SK-N-SH treated with all-trans-retinoic acid at 6 μM for 48 hours (cell line): ENCODE measurements at regions not wholly inside any gene's neighbourhood (a gene's known extent, or its start where the extent isn't known, plus 50 kb on each side); places are given as distances from the start of the nearest gene placed in this dataset.

Source experiments
- ESRRG ChIP-seq: fragments of 250-450 bp; sonication (Bioruptor Pico); IDR thresholded peaks from 2 replicates; pipeline ENCODE4 v1.6.1; 2021; ENCODE audit warnings: mild to moderate bottlenecking
- PPARA ChIP-seq: fragments of 250-450 bp; sonication (Bioruptor Pico); IDR thresholded peaks from 2 replicates; pipeline ENCODE4 v1.5.0; 2020; ENCODE audit warnings: mild to moderate bottlenecking, borderline replicate concordance
- ZFP3 ChIP-seq: fragments of 250-450 bp; sonication (Bioruptor Pico); IDR thresholded peaks from 2 replicates; pipeline ENCODE4 v1.5.0; 2020; ENCODE audit warnings: mild to moderate bottlenecking, moderate library complexity

DNA sequence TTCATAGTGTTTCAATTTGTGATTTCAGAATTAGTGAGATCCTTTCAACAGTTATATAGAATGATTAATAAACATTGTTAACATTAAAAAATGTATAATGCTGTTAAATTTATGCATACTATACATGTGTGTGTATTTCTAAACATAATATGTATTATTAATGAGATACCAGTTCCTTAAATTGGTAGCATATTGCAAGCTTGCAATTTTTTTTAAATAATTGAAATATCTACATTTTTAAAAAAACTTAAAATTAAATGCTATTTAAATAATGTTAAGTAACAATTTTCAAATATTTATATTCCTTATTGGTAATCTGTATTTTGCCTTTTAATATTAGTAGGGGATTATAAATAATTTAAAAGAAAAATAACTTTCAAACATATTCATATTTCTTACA lies 1479.5 kb upstream of the PCDH7 start:
- TF ChIP-seq ZFP3 (CRISPR knock-in tag) (no peak), ESRRG (CRISPR knock-in tag) (no peak), PPARA (no peak)
